ENCODE measurements at regions not wholly inside any gene's neighbourhood (a gene's known extent, or its start where the extent isn't known, plus 50 kb on each side); places are given as distances from the start of the nearest gene placed in this dataset.

- no peak for FAIRE-seq
- Histone ChIP-seq H3K9me3 (no peaks in the 10 kb centered on the region), H3K4me2 (no peak overlapping the region), H3K27ac (no peak overlapping the region), H3K4me1 (no peaks in the 10 kb centered on the region), H3K4me3 (no peak overlapping the region)
- no peak for DNase-seq (ENCODE audit: low read depth in 1 of 2, low spot score in 1 of 2)
- ChIA-PET POLR2A (no interaction called here), CTCF (interaction anchor here (0.6 to 1.1 kb wide), 2 partner anchors 19 to 1368 kb away, joined by 3 to 4 read pairs; no protein-coding TSS in a partner anchor)
- TF ChIP-seq TFCP2L1 (CRISPR knock-in tag; IDR thresholded peaks at IDR 0.05) (no peak), NPAS2 (CRISPR knock-in tag; IDR thresholded peaks at IDR 0.05; ENCODE audit: borderline replicate concordance) (no peak), CEBPB (IDR thresholded peaks at IDR 0.05) (no peak), KDM5A (IDR thresholded peaks at IDR 0.05) (no peak), EHF (CRISPR knock-in tag; IDR thresholded peaks at IDR 0.05) (no peak), RNF2 (IDR thresholded peaks at IDR 0.05; ENCODE audit: borderline replicate concordance, low read depth) (no peak), ATOH8 (CRISPR knock-in tag; IDR thresholded peaks at IDR 0.05; ENCODE audit: low read depth) (no peak), NFE2L2 (conservative IDR thresholded peaks at IDR 0.05; ENCODE audit: low read length) (no peak), JUN (IDR thresholded peaks at IDR 0.05) (no peak), HOXB5 (CRISPR knock-in tag; IDR thresholded peaks at IDR 0.05) (no peak), ZFP36 (IDR thresholded peaks at IDR 0.05; ENCODE audit: borderline replicate concordance, partially characterized antibody) (no peak), JUNB (IDR thresholded peaks at IDR 0.05) (no peak), FOSB (CRISPR knock-in tag; IDR thresholded peaks at IDR 0.05) (no peak), REST (IDR thresholded peaks at IDR 0.05) (no peak)
- 11% methylated on average over 2 of the region's 2 CpGs for WGBS (ENCODE audit: missing lambda C conversion rate)
- no peak for ATAC-seq
Measured at GRCh38 chr1:238568735-238569134, 678.0 kb upstream of the ZP4 start.

GRCh38 chr1:238562341-238562740 lies 671.6 kb upstream of the ZP4 start:
- CTCF ChIA-PET: no interaction called here
- TF ChIP-seq PBX3 (IDR thresholded peaks at IDR 0.05) (no peak), MAZ (IDR thresholded peaks at IDR 0.05; ENCODE audit: borderline replicate concordance, low read depth, low read length) (no peak), HOXB13 (CRISPR knock-in tag; IDR thresholded peaks at IDR 0.05; ENCODE audit: low read depth) (no peak), HDAC2 (IDR thresholded peaks at IDR 0.05) (no peak), RAD21 (conservative IDR thresholded peaks at IDR 0.05 in 1 of 2, IDR thresholded peaks at IDR 0.05 in 1 of 2) (no peak), TP53 (CRISPR knock-in tag; IDR thresholded peaks at IDR 0.05) (no peak)
- ATAC-seq (no peak), FAIRE-seq (no peak), DNase-seq (ENCODE audit: low read depth in 1 of 2, low spot score in 1 of 2) (no peak)
- no peak overlapping the region for H3K4me3 ChIP-seq
- no peaks in the 10 kb centered on the region for H3K4me1 ChIP-seq
- WGBS (ENCODE audit: missing lambda C conversion rate): 2% methylated on average over 1 of the region's 1 CpG
- POLR2A ChIA-PET: no interaction called here
- 0 out of 3 replicates have a peak, but pooled peaks cover 2% of the 10 kb centered on the region for H3K9me3 ChIP-seq
- H3K27ac ChIP-seq: no peak overlapping the region
- no peak overlapping the region for H3K4me2 ChIP-seq

- Histone ChIP-seq H3K4me1 (no peaks in the 10 kb centered on the region), H3K4me3 (no peak overlapping the region), H3K9me3 (0 out of 3 replicates have a peak, but pooled peaks cover 2% of the 10 kb centered on the region), H3K4me2 (no peak overlapping the region), H3K27ac (no peak overlapping the region)
- POLR2A ChIA-PET: no interaction called here
- WGBS (ENCODE audit: missing lambda C conversion rate): 51% methylated on average over 2 of the region's 2 CpGs
- CTCF ChIA-PET: no interaction called here
- TF ChIP-seq TP53 (CRISPR knock-in tag; IDR thresholded peaks at IDR 0.05): no peak
- no peak for TF ChIP-seq POLR2AphosphoS2 (conservative IDR thresholded peaks at IDR 0.05; ENCODE audit: low read length)
- no peak for TF ChIP-seq HMGXB4 (CRISPR knock-in tag; IDR thresholded peaks at IDR 0.05; ENCODE audit: borderline replicate concordance)
- ATAC-seq (no peak), FAIRE-seq (no peak), DNase-seq (ENCODE audit: low read depth in 1 of 2, low spot score in 1 of 2) (no peak)
Measured at GRCh38 chr1:238558746-238559145, 668.0 kb upstream of the ZP4 start.
